Brain microvascular endothelial cell (primary cell): ENCODE measurements at regions not wholly inside any gene's neighbourhood (a gene's known extent, or its start where the extent isn't known, plus 50 kb on each side); places are given as distances from the start of the nearest gene placed in this dataset.

Source experiments
- DNase-seq: peaks from one replicate; pipeline ENCODE4 v3.0.0-alpha.2; 2020
- H3K27ac ChIP-seq: fragments of 250-450 bp; sonication (Bioruptor Pico); 2 replicates; pipeline ENCODE4 v1.5.1; 2020; ENCODE audit warnings: mild to moderate bottlenecking, moderate library complexity
- H3K27me3 ChIP-seq: fragments of 250-450 bp; sonication (Bioruptor Pico); replicated peaks from 2 replicates; pipeline ENCODE4 v1.5.1; 2020; ENCODE audit warnings: mild to moderate bottlenecking
- H3K36me3 ChIP-seq: fragments of 250-450 bp; sonication (Bioruptor Pico); replicated peaks from 2 replicates; pipeline ENCODE4 v1.5.1; 2020; ENCODE audit warnings: mild to moderate bottlenecking
- H3K4me3 ChIP-seq: 2 replicates; pipeline ENCODE4 v1.5.1; 2011; ENCODE audit warnings: low read depth, mild to moderate bottlenecking, control low read depth, low read length, moderate library complexity
- CTCF ChIP-seq: IDR thresholded peaks from 2 replicates; pipeline ENCODE4 v1.5.1; 2011; ENCODE audit warnings: low read depth, mild to moderate bottlenecking, moderate library complexity, low read length, control low read depth, inconsistent platforms; ENCODE audit errors: missing control alignments
- in situ Hi-C: cut with HindIII; loops from 2 replicates; pipeline ENCODE4 v1.10.0; 2017; ENCODE audit warnings: low sequenced_read_pairs, low pct_ligation_motif_present

- H3K4me3 ChIP-seq: no peak overlapping the region
- in situ Hi-C loops: no loop called here
- no peak overlapping the region for H3K27ac ChIP-seq
- peaks cover 27% of the 10 kb centered on the region for H3K27me3 ChIP-seq
- H3K36me3 ChIP-seq: no peaks in the 10 kb centered on the region
- no peak for DNase-seq
- no peak for TF ChIP-seq CTCF
Measured at GRCh38 chr11:76260296-76260925, 54.1 kb upstream of the WNT11 start.

GRCh38 chr11:76259299-76259908 lies 53.1 kb upstream of the WNT11 start:
- in situ Hi-C loops: no loop called here
- no peak overlapping the region for H3K27ac ChIP-seq
- DNase-seq: no peak
- H3K27me3 ChIP-seq: peaks cover 27% of the 10 kb centered on the region
- H3K36me3 ChIP-seq: no peaks in the 10 kb centered on the region
- TF ChIP-seq CTCF: no peak
- H3K4me3 ChIP-seq: no peak overlapping the region

- in situ Hi-C loops: no loop called here
- no peaks in the 10 kb centered on the region for H3K36me3 ChIP-seq
- no peak overlapping the region for H3K4me3 ChIP-seq
- H3K27ac ChIP-seq: no peak overlapping the region
- TF ChIP-seq CTCF: no peak
- H3K27me3 ChIP-seq: peaks cover 27% of the 10 kb centered on the region
- no peak for DNase-seq
Measured at GRCh38 chr11:76257074-76257719, 50.9 kb upstream of the WNT11 start.

GRCh38 chr11:76256448-76256847 lies 50.1 kb upstream of the WNT11 start:
- no peaks in the 10 kb centered on the region for H3K36me3 ChIP-seq

More at GRCh38 chr11:76256448-76256847, 50.1 kb upstream of the WNT11 start:
- in situ Hi-C loops: no loop called here
- peaks cover 25% of the 10 kb centered on the region for H3K27me3 ChIP-seq
- no peak for TF ChIP-seq CTCF
- H3K4me3 ChIP-seq: no peak overlapping the region
- DNase-seq: no peak
- no peak overlapping the region for H3K27ac ChIP-seq
